ENCODE measurements at regions not wholly inside any gene's neighbourhood (a gene's known extent, or its start where the extent isn't known, plus 50 kb on each side); places are given as distances from the start of the nearest gene placed in this dataset.
"Not testable (repeated sequence)": the region's sequence is repeated elsewhere in the genome, so short reads cannot be mapped to it uniquely, and the experiment has no call there.

DNA sequence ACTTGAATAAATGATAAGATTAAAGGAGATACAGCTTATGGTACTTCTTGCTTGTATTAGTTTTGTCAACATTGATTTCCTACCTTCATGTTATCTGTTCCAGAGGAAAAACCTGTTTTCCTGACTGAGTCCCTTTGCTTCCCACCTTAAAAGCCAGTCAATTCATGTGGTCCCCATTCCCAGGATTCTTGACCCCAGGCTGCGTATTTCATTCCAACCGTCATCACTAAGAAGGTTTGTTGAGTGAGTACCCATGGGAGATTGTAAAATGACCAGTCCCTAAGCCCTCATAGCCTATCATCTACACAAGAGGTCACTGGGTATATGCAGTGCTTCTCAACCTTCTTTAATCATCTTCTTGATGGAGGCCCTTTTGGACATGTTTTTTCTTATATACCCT lies 52.2 kb downstream of the BEX3 start:
- no TSS peak for BruUV-seq (replicated peaks)
- H3K27me3 ChIP-seq (ENCODE audit: insufficient read depth, low read depth), result no peaks in the 10 kb centered on the region
- H3K9me2 ChIP-seq (ENCODE audit: insufficient read depth), result no peaks in the 10 kb centered on the region
- no peak for DNase-seq
- no peaks in the 10 kb centered on the region for H3K79me2 ChIP-seq (ENCODE audit: low read depth)
- no peak overlapping the region for H3K4me3 ChIP-seq
- H2AFZ ChIP-seq, result no peak overlapping the region
- TF ChIP-seq, protein P1, sequence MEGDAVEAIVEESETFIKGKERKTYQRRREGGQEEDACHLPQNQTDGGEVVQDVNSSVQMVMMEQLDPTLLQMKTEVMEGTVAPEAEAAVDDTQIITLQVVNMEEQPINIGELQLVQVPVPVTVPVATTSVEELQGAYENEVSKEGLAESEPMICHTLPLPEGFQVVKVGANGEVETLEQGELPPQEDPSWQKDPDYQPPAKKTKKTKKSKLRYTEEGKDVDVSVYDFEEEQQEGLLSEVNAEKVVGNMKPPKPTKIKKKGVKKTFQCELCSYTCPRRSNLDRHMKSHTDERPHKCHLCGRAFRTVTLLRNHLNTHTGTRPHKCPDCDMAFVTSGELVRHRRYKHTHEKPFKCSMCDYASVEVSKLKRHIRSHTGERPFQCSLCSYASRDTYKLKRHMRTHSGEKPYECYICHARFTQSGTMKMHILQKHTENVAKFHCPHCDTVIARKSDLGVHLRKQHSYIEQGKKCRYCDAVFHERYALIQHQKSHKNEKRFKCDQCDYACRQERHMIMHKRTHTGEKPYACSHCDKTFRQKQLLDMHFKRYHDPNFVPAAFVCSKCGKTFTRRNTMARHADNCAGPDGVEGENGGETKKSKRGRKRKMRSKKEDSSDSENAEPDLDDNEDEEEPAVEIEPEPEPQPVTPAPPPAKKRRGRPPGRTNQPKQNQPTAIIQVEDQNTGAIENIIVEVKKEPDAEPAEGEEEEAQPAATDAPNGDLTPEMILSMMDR (conservative IDR thresholded peaks at IDR 0.05), result no peak
- no peak for TF ChIP-seq EZH2 (IDR thresholded peaks at IDR 0.05; ENCODE audit: low read depth)
- no peaks in the 10 kb centered on the region for H3K36me3 ChIP-seq (ENCODE audit: low read depth)
- ChIA-PET CTCF (no interaction called here), POLR2A (ENCODE audit: unreplicated experiment) (no interaction called here)
- intact Hi-C loops (cut with micrococcal nuclease; ENCODE audit: unreplicated experiment), result no loop called here
- H3K4me1 ChIP-seq (replicated peaks; ENCODE audit: insufficient read depth), result no peaks in the 10 kb centered on the region
- no peaks in the 10 kb centered on the region for H3F3A ChIP-seq (ENCODE audit: insufficient read depth, low read depth)
- H4K20me1 ChIP-seq (ENCODE audit: insufficient read depth), result no peaks in the 10 kb centered on the region
- no peak overlapping the region for H3K27ac ChIP-seq
- H3K4me2 ChIP-seq, result no peak overlapping the region
- no peaks in the 10 kb centered on the region for H3K9me3 ChIP-seq (ENCODE audit: insufficient read depth, low read depth)

DNA sequence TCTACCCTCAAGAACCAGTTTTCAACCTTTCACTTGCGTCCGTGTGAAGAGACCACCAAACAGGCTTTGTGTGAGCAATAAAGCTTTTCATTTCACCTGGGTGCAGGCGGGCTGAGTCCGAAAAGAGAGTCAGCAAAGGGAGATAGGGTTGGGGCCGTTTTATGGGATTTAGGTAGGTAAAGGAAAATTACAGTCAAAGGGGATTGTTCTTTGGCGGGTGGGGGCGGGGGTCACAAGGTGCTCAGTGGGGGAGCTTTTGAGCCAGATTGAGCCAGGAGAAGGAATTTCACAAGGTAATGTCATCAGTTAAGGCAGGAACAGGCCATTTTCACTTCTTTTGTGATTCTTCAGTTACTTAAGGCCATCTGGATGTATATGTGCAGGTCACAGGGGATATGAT lies 52.7 kb downstream of the BEX3 start:
- H4K20me1 ChIP-seq (ENCODE audit: insufficient read depth); H3F3A ChIP-seq (ENCODE audit: insufficient read depth, low read depth); H3K9me2 ChIP-seq (ENCODE audit: insufficient read depth); H3K36me3 ChIP-seq (ENCODE audit: low read depth); DNase-seq; H3K27me3 ChIP-seq (ENCODE audit: insufficient read depth, low read depth); CTCF ChIA-PET; POLR2A ChIA-PET (ENCODE audit: unreplicated experiment); H3K4me2 ChIP-seq; H3K27ac ChIP-seq; H2AFZ ChIP-seq; H3K9me3 ChIP-seq (ENCODE audit: insufficient read depth, low read depth); H3K79me2 ChIP-seq (ENCODE audit: low read depth); intact Hi-C loops (cut with micrococcal nuclease; ENCODE audit: unreplicated experiment); BruUV-seq (replicated peaks); H3K4me1 ChIP-seq (replicated peaks; ENCODE audit: insufficient read depth); H3K4me3 ChIP-seq: not testable (repeated sequence)

DNA sequence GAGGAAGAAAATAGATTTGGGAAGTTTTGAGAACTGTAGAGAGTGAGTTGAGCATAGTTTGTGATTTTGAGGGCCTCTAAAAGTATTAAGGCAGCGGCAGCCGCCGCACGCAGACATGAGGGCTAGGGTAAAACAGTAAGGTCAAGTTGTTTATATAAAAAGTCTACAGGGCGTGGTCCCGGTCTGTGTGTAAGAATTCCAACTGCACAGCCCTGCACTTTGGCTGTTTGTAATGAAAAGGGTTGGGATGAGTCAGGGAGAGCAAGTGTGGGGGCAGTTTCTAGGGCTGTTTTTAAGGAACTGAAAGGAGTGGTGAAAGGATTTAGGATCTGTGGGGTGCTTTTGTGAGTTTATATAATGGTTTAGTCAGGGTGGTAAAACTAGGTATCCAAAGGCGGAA lies 55.0 kb downstream of the BEX3 start:
- H3K9me2 ChIP-seq (ENCODE audit: insufficient read depth), result no peaks in the 10 kb centered on the region
- TF ChIP-seq, protein P1 (conservative IDR thresholded peaks at IDR 0.05), result no peak
- no peak for TF ChIP-seq EZH2 (IDR thresholded peaks at IDR 0.05; ENCODE audit: low read depth)
- H3K4me3 ChIP-seq, result no peak overlapping the region
- POLR2A ChIA-PET (ENCODE audit: unreplicated experiment), result no interaction called here
- H3K27me3 ChIP-seq (ENCODE audit: insufficient read depth, low read depth), result no peaks in the 10 kb centered on the region
- H3K4me2 ChIP-seq, result no peak overlapping the region
- CTCF ChIA-PET, result no interaction called here
- intact Hi-C loops (cut with micrococcal nuclease; ENCODE audit: unreplicated experiment), result no loop called here
- no peaks in the 10 kb centered on the region for H3K4me1 ChIP-seq (replicated peaks; ENCODE audit: insufficient read depth)
- H3K36me3 ChIP-seq (ENCODE audit: low read depth), result no peaks in the 10 kb centered on the region
- H2AFZ ChIP-seq, result no peak overlapping the region
- no peaks in the 10 kb centered on the region for H3K79me2 ChIP-seq (ENCODE audit: low read depth)
- no peaks in the 10 kb centered on the region for H4K20me1 ChIP-seq (ENCODE audit: insufficient read depth)
- no peak overlapping the region for H3K27ac ChIP-seq
- no peaks in the 10 kb centered on the region for H3K9me3 ChIP-seq (ENCODE audit: insufficient read depth, low read depth)
- H3F3A ChIP-seq (ENCODE audit: insufficient read depth, low read depth), result no peaks in the 10 kb centered on the region
- peak in 1 of 2 experiments; percentile 1 for DNase-seq
- BruUV-seq (replicated peaks), result no TSS peak

DNA sequence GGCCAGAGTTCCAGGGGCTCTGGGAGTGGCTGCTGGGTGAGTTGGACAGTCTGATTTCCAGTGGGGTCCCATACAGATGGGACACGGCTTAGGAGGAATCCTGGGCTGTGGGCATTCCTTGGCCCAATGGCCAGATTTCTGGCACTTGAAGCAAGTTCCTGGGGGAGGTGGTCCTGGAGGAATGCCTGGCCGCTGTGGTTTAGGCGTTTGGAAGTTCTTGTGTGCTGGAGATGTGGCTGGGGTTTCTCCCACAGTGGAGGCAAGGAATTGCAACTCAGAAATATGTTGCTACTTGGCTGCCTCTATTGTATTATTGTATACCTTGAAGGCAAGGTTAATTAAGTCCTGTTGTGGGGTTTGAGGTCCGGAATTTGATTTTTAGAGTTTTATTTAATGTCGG lies 56.5 kb downstream of the BEX3 start:
- H3K27me3 ChIP-seq (ENCODE audit: insufficient read depth, low read depth); intact Hi-C loops (cut with micrococcal nuclease; ENCODE audit: unreplicated experiment); H3F3A ChIP-seq (ENCODE audit: insufficient read depth, low read depth); CTCF ChIA-PET; H3K9me3 ChIP-seq (ENCODE audit: insufficient read depth, low read depth); H3K36me3 ChIP-seq (ENCODE audit: low read depth); BruUV-seq (replicated peaks); POLR2A ChIA-PET (ENCODE audit: unreplicated experiment); H4K20me1 ChIP-seq (ENCODE audit: insufficient read depth); DNase-seq; H3K4me3 ChIP-seq; H3K9me2 ChIP-seq (ENCODE audit: insufficient read depth); H3K27ac ChIP-seq; H3K79me2 ChIP-seq (ENCODE audit: low read depth); H3K4me1 ChIP-seq (replicated peaks; ENCODE audit: insufficient read depth); H3K4me2 ChIP-seq; H2AFZ ChIP-seq: not testable (repeated sequence)

Data from PC-9 (cell line).